ENCODE measurements at regions not wholly inside any gene's neighbourhood (a gene's known extent, or its start where the extent isn't known, plus 50 kb on each side); places are given as distances from the start of the nearest gene placed in this dataset.

DNA sequence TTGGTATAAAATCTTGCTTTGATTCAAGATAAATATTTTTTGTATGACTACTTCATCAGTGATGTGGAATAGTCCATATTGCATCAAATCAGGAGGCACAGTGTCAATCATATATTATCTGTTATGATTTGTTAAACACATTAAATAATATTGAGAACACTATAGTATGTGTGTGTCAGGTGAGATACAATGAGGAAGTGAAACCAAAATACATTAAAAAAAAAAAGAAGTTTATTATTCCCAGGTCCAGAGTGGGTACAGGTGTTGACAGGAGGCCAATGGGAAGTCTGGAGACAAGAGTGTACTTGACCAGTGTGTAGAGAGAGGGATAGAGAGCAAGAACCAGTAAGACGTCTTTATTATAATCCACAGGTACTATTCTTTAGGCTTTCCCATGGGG, 292.6 kb downstream of the FSIP2 start:
- DNase-seq (no peak), ATAC-seq (ENCODE audit: low read depth) (no peak)
- Mint-ChIP-seq H3K4me1 (no peaks in the 10 kb centered on the region), H3K36me3 (no peaks in the 10 kb centered on the region), H3K27me3 (no peaks in the 10 kb centered on the region), H3K9me3 (no peaks in the 10 kb centered on the region), H3K4me3 (no peak overlapping the region), H3K27ac (no peak overlapping the region)
- POLR2A ChIA-PET: no interaction called here

DNA sequence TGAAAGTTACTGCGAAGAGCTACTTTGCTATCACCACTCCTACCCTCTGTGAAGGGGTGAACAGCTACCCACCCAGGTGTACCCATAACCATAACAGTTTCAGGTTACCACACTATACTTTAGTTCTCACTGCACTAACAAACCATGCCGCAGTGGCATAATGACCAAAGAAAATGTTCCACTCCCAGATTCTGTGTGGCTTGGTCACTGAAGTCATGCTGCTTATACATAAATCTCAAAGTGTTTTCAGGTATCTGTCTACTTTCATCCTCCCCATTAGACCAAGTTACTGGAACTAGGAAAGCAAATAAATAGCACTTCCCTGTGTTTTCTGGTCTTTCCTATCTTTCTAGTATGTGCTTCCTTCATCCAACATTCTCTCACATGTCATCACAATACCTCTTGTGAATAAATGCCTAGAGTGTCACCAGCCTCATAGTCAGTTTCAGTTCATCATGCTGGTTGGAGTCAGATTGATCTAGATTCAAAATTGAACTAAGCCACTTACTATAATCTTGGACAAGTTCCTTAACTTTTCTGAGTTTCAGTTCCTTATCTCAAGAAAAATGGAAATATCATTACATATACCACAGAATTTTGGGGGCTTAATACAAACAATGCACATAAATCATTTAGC, 293.6 kb downstream of the FSIP2 start:
- Mint-ChIP-seq H3K4me3 (no peak overlapping the region), H3K9me3 (no peaks in the 10 kb centered on the region), H3K27me3 (no peaks in the 10 kb centered on the region), H3K27ac (no peak overlapping the region), H3K4me1 (no peaks in the 10 kb centered on the region), H3K36me3 (no peaks in the 10 kb centered on the region)
- POLR2A ChIA-PET: no interaction called here
- ATAC-seq (ENCODE audit: low read depth): no peak
- no peak for DNase-seq

DNA sequence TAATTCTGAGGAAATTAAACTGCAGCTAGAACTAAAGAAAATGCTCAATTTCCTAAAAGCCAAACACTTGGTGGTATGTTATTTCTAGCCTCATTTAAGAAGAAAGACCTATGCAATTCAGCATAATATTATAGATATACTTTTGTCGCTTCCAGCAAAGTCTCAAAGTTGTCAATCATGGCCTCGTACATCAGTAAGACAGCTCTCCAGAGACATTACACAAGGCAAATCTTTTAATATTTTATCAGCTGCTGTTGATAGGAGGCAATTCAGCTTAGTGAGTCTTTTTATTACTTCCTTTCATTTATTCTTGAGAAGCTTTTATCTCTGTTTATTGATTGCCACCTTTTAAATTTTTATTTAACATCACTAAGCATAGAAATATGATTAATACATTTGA, 294.3 kb downstream of the FSIP2 start:
- no peak overlapping the region for H3K4me3 Mint-ChIP-seq
- H3K9me3 Mint-ChIP-seq: no peaks in the 10 kb centered on the region
- no peaks in the 10 kb centered on the region for H3K4me1 Mint-ChIP-seq
- POLR2A ChIA-PET: no interaction called here
- no peak for ATAC-seq (ENCODE audit: low read depth)
- H3K27ac Mint-ChIP-seq: no peak overlapping the region
- H3K36me3 Mint-ChIP-seq: no peaks in the 10 kb centered on the region
- DNase-seq: no peak
- H3K27me3 Mint-ChIP-seq: no peaks in the 10 kb centered on the region

DNA sequence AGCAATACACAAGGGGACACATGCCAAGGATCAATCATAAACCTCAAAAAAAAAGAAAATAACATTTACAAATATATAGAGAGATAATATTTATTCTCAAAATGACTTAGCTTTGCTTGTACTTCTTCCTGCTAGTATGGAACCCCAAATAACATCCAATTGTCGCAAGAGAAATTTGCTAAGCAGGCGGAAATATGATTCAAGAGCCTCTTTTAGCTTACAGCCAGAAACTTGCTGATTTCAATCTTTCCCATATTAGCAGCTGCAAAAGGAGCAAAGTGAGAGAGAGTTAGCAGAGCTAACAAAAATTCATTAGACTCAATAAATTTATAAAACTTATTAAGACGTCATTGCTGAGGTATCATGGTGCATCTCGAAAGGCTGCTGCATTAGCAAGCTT, 294.9 kb downstream of the FSIP2 start:
- Mint-ChIP-seq H3K9me3 (no peaks in the 10 kb centered on the region), H3K27me3 (no peaks in the 10 kb centered on the region), H3K4me3 (no peak overlapping the region), H3K27ac (no peak overlapping the region), H3K4me1 (no peaks in the 10 kb centered on the region), H3K36me3 (no peaks in the 10 kb centered on the region)
- ATAC-seq (ENCODE audit: low read depth) (no peak), DNase-seq (no peak)
- POLR2A ChIA-PET: no interaction called here

DNA sequence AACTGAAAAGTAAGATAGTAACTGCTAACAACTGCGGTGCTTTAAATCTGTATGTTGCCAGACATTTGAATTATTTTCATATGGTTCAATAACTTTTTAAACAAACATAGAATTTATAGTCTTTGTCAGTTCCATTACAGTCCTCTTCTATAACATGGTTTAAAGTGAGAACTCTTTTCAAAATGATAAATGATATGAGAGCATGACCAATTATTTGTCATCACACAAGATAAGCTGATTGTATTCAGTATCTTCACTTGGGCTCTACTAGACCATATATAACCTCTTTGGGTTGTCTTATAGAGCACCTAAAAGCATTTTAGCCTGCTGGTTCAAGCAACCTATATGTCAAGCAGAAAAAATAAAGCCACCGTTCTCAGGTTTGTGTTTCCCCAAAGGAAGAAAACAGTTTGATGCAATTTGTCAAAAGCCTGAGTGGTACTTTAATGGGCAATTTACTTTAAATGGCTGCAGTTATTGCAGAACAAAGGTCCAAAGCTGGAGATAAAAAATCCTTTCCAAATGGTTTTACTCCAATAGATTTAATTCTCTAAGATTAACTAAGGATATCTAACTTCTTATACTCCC, 298.4 kb downstream of the FSIP2 start:
- Mint-ChIP-seq H3K27me3 (no peaks in the 10 kb centered on the region), H3K4me1 (no peaks in the 10 kb centered on the region), H3K4me3 (no peak overlapping the region), H3K36me3 (no peaks in the 10 kb centered on the region), H3K27ac (no peak overlapping the region), H3K9me3 (no peaks in the 10 kb centered on the region)
- POLR2A ChIA-PET: no interaction called here
- ATAC-seq (ENCODE audit: low read depth): no peak
- no peak for DNase-seq

DNA sequence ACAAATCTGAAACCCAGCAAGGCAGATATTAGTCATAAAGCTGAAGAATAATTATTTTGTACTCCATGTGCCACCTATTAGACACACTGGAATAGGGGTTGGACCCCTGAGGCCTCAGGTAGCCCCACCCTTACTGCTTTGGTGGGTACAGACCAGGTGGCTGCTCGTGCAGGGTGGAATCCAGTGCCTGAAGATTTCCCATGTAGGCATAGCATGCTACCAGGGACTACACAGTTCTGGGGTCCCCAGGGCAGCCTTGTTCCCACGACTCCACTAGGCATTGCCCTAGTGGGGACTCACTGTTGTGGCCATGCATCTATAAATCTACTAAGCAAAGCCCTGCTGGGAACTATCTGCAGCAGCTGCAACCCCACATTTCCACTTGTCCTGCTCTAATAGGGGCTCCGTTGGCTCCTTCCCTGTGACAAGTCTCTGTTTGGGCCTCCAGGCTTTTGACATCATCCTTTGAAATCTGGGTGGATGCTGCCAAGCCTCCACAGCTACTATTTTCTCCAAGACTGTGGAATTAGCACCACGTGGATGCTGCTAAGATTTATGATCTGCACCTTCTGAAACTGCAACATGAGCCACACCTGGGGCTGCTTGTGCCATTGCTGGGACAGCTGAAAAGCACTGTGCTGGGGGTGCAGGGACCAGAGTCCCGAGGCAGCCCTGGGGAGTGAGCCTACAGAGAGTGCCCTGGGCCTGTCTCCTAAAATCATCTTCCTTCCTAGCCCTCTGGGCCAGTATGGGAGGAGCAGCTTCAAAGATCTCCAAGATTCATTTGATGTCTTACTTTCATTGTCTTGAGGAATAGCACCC, 303.8 kb downstream of the FSIP2 start:
- H3K27me3 Mint-ChIP-seq: no peaks in the 10 kb centered on the region
- no peak overlapping the region for H3K27ac Mint-ChIP-seq
- DNase-seq: no peak
- no peaks in the 10 kb centered on the region for H3K4me1 Mint-ChIP-seq
- no peak for ATAC-seq (ENCODE audit: low read depth)
- H3K4me3 Mint-ChIP-seq: no peak overlapping the region
- POLR2A ChIA-PET: no interaction called here
- H3K9me3 Mint-ChIP-seq: no peaks in the 10 kb centered on the region
- no peaks in the 10 kb centered on the region for H3K36me3 Mint-ChIP-seq

DNA sequence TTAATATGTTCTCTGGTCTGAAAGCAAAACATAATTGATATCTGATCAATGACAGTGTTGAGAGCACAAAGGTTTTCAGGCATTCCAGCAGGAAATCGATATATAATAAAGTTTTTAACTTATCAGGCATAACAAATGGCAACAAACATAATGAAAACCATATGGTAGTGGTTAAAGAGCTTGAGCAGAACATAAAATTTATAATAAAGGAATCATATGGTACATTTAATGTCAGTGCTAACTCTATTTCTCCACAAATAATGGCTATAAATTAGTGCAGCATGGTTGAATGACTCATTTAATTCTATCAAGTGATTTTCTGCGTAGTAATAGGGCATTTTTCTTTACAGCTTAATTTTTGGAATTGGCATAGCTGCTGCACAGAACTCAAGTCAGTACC, 306.2 kb downstream of the FSIP2 start:
- Mint-ChIP-seq H3K9me3 (no peaks in the 10 kb centered on the region), H3K27me3 (no peaks in the 10 kb centered on the region), H3K4me3 (no peak overlapping the region), H3K4me1 (no peaks in the 10 kb centered on the region), H3K27ac (no peak overlapping the region), H3K36me3 (no peaks in the 10 kb centered on the region)
- POLR2A ChIA-PET: no interaction called here
- ATAC-seq (ENCODE audit: low read depth) (no peak), DNase-seq (no peak)

DNA sequence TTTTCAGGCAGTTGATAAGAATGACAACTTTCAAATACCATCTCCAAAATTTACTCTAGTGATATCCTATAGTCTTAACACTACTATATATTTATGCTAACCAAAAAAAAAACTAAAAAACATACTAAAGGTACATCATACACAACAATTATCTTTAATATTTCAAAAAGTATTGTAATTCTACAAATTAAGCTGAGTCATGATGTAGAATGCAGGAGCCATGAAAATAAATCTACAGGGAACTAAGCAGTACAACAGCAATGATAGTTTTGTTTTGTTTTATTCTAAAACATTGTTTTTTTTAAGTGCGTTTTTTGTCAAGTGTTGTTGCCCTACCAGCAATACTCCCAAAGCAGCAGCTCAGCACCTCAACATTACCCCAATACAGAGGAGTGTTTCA, 314.3 kb downstream of the FSIP2 start:
- POLR2A ChIA-PET: no interaction called here
- no peaks in the 10 kb centered on the region for H3K4me1 Mint-ChIP-seq
- DNase-seq: no peak
- ATAC-seq (ENCODE audit: low read depth): no peak
- no peaks in the 10 kb centered on the region for H3K9me3 Mint-ChIP-seq
- no peaks in the 10 kb centered on the region for H3K36me3 Mint-ChIP-seq
- H3K27me3 Mint-ChIP-seq: peaks cover 2% of the 10 kb centered on the region
- no peak overlapping the region for H3K4me3 Mint-ChIP-seq
- H3K27ac Mint-ChIP-seq: no peak overlapping the region

DNA sequence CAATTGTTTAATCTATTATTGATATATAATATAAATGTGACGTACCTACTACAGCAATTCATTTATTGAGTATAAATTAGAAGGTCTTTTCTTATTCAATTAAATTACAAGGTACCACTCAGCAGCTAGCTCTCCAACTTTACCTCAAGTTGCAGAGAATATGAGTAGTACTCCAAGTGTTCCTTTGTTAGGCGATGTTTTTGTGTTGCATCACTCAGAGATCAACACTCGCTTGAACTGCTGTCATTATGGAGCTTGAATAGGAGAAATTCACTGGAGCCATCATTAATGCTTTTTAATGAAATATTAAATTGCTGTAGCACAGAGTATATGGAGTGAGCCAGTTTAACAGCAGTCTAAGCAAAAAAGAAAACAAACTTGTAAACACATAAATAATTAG, 320.0 kb downstream of the FSIP2 start:
- no peak for DNase-seq
- Mint-ChIP-seq H3K36me3 (no peaks in the 10 kb centered on the region), H3K27me3 (no peaks in the 10 kb centered on the region), H3K4me3 (no peak overlapping the region), H3K4me1 (no peaks in the 10 kb centered on the region), H3K9me3 (no peaks in the 10 kb centered on the region), H3K27ac (no peak overlapping the region)
- POLR2A ChIA-PET: no interaction called here
- ATAC-seq (ENCODE audit: low read depth): no peak

DNA sequence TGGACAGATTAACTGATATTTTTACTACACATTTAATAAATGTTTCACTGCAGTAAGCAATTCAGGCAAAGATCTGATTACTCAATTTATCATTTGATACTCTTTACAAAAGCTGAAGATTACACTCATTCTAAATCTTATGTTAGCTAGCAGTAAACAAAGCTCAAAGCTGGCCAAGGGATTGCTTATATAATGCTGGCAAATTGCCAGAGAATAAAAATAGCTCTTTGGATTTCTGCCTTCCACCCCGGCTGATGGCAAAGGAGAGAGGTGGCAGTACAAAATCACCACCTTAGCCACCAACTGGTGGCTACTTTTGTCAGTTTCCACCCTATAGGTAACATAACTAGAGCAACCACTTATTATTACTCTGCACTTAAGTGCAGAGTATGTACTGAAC, 320.5 kb downstream of the FSIP2 start:
- H3K27me3 Mint-ChIP-seq: no peaks in the 10 kb centered on the region
- DNase-seq (no peak), ATAC-seq (ENCODE audit: low read depth) (no peak)
- POLR2A ChIA-PET: no interaction called here
- H3K4me1 Mint-ChIP-seq: no peaks in the 10 kb centered on the region
- H3K4me3 Mint-ChIP-seq: no peak overlapping the region
- no peaks in the 10 kb centered on the region for H3K9me3 Mint-ChIP-seq
- no peaks in the 10 kb centered on the region for H3K36me3 Mint-ChIP-seq
- no peak overlapping the region for H3K27ac Mint-ChIP-seq

DNA sequence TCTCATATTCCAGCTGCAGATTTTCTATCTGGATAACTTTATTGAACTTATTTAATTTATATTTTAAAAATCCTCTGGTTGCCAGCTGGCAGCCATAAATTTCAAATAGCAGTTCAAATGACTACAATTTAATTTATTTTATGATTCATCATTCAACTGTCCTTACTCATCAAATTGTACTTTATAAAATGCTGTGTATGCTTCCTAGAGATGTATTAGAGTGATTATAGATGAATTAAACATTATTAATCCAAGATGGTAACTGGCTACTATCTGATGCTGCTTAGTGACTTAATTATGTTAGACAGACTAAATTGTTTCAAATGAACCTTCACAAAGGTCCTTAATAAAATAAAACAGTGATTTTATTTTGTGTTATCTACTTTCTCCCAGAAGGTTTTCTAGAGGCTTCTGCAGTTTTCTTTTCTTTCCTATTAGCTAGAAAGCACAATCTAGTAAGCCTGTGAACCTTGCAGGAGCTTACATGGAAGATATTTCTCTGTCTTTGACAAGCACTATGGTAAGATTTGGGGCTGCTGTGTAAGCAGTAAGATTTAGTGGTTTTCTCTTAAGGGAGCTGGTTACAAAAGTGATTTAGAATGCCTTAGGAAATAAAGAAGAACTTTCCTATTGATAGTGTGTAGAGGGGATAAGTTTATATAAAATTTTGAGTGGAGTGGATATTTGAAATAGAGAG, 322.3 kb downstream of the FSIP2 start:
- Mint-ChIP-seq H3K27me3 (no peaks in the 10 kb centered on the region), H3K36me3 (no peaks in the 10 kb centered on the region), H3K9me3 (peaks cover 1% of the 10 kb centered on the region), H3K4me1 (no peaks in the 10 kb centered on the region), H3K4me3 (no peak overlapping the region), H3K27ac (no peak overlapping the region)
- POLR2A ChIA-PET: no interaction called here
- no peak for ATAC-seq (ENCODE audit: low read depth)
- no peak for DNase-seq

DNA sequence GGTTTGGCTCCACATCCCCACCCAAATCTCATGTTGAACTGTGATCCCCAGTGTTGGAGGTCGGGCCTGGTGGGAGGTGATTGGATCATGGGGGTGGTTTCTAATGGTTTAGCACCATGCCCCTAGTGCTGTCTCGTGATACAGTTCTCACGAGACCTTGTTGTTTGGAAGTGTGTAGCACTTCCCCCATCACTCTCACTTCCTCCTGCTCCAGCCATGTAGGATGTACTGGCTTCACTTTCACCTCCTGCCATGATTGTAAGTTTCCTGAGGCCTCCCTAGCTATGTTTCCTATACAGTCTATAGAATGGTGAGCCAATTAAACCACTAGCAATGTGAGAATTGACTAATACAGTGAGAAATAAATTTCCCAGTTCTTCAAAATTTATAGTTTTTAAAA, 325.9 kb downstream of the FSIP2 start:
- ATAC-seq (ENCODE audit: low read depth) (no peak), DNase-seq (no peak)
- Mint-ChIP-seq H3K27me3 (no peaks in the 10 kb centered on the region), H3K36me3 (no peaks in the 10 kb centered on the region), H3K9me3 (peaks cover 1% of the 10 kb centered on the region), H3K27ac (no peak overlapping the region), H3K4me1 (no peaks in the 10 kb centered on the region), H3K4me3 (no peak overlapping the region)
- POLR2A ChIA-PET: no interaction called here

DNA sequence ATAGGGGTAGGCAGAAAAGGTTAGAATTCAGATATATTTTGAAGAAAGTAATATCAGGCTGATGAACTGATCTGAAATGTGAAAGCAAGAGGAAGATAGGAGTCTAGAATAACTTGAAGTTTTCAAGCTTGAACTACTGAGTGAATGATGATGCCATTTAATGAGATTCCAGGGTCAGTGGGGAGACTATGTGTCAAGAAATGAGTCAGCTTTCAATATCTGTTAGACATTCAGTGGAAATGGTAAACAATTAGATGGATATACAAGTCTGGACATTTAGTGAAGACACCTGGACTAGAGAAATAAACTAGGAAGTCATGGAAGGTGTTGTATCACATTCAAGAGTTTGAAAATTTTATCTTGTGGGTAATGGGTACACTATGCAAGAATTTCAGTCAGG, 326.9 kb downstream of the FSIP2 start:
- no peaks in the 10 kb centered on the region for H3K4me1 Mint-ChIP-seq
- H3K36me3 Mint-ChIP-seq: no peaks in the 10 kb centered on the region
- no peak overlapping the region for H3K27ac Mint-ChIP-seq
- no peaks in the 10 kb centered on the region for H3K27me3 Mint-ChIP-seq
- no peak overlapping the region for H3K4me3 Mint-ChIP-seq
- ATAC-seq (ENCODE audit: low read depth) (no peak), DNase-seq (no peak)
- POLR2A ChIA-PET: no interaction called here
- H3K9me3 Mint-ChIP-seq: peaks cover 1% of the 10 kb centered on the region
